Astrocyte of the cerebellum (primary cell): ENCODE measurements at regions not wholly inside any gene's neighbourhood (a gene's known extent, or its start where the extent isn't known, plus 50 kb on each side); places are given as distances from the start of the nearest gene placed in this dataset.

Source experiments
- DNase-seq: peaks from one replicate; pipeline ENCODE4 v3.0.0-alpha.2; 2011; ENCODE audit warnings: low read depth
- H3K4me3 ChIP-seq: 2 replicates; pipeline ENCODE4 v1.5.1; 2011; ENCODE audit warnings: mild to moderate bottlenecking, low read depth, low read length, moderate library complexity
- in situ Hi-C: cut with HindIII; loops from 2 replicates; pipeline ENCODE4 v1.10.0; 2017; ENCODE audit warnings: low sequenced_read_pairs
- TF ChIP-seq, protein P1 (sequence below): IDR thresholded peaks from 2 replicates; pipeline ENCODE4 v1.5.1; 2012; ENCODE audit warnings: low read length, low read depth, moderate library complexity, mild to moderate bottlenecking; ENCODE audit errors: missing control alignments

DNA sequence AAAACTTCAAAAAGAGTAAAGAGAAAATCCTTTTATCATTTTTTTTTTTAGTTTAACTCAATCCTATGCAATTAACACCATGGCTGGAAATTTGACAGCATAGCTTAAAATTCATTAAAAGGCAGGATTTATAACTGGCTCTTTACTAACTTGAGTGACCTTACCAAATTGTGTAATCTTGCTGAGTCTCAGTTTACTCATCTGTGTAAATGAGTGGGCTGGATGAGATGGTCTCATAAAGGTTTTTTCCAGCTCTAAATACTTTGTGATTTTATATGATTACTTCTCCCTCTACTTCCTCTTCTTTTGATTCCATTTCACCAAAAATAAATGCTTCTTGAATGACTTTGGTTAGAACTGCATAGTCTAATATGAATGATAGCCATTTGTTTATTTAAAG, 234.9 kb upstream of the SATB1 start:
- H3K4me3 ChIP-seq, result no peak overlapping the region
- no peak for DNase-seq
- TF ChIP-seq, protein P1, sequence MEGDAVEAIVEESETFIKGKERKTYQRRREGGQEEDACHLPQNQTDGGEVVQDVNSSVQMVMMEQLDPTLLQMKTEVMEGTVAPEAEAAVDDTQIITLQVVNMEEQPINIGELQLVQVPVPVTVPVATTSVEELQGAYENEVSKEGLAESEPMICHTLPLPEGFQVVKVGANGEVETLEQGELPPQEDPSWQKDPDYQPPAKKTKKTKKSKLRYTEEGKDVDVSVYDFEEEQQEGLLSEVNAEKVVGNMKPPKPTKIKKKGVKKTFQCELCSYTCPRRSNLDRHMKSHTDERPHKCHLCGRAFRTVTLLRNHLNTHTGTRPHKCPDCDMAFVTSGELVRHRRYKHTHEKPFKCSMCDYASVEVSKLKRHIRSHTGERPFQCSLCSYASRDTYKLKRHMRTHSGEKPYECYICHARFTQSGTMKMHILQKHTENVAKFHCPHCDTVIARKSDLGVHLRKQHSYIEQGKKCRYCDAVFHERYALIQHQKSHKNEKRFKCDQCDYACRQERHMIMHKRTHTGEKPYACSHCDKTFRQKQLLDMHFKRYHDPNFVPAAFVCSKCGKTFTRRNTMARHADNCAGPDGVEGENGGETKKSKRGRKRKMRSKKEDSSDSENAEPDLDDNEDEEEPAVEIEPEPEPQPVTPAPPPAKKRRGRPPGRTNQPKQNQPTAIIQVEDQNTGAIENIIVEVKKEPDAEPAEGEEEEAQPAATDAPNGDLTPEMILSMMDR, result no peak
- in situ Hi-C loops, result no loop called here

DNA sequence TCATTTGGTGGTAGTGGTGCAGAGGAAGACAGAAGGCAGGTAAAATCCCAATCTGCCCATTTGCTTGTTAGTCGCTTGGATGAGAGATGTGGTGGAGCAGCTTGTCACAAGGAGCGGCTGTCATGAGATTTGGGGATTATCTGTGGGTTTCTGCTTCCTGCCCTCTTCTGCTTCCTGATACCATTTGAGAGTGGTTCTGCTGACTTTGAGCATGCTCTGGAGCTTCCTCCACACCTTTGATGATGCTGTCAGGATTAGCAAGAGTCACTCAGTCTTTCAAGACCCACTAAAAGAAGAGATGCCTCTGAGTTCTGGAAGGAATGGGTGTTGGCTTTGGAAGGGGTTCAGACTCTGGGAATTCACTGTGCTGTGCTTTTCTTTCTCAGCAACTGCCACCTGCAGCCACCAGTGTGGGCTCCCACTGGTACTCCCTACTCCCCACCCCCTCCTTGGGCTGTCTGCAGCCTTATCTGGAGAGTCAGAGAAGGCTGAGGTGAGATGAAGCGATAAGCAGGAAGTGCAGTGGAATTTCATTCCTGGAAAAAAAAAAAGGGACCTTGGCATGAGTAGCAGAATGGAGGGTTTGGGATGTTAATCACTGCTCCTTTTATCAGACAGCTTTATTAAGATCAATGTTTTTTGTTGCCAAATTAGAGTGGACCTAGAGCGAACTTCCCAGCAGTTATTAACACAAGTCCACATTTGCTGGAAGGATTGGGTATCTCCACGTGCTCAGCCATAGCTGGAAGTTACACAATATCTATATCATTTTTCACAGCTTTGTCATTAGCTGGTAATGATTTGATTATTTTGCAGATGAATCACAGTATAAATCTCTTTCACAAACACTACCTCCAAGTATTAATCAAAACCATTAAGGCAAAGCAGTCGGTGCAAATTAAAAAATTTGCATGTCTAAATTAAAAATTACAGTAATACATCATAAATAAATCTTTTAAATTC, 233.0 kb upstream of the SATB1 start:
- TF ChIP-seq, protein P1, result no peak
- H3K4me3 ChIP-seq, result no peak overlapping the region
- DNase-seq, result no peak
- in situ Hi-C loops, result no loop called here

DNA sequence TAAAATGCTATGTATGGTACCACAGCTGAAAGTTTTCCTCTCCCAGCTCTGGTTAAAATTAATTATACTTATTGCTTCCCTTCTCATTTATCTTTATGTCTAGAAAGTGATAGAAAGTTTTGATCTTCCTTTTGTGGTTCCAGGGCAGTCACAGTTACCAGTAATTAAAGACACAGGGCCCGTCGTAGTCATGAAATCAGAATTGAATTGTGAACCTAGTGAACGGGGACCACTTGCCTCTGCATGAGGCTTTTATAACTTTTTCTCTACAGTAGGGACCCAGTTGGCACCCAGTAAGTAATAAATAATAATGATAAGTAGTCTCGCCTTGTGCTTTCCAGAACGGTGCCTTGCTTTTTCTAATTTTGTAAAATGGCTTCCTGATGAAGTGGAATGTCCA, 231.7 kb upstream of the SATB1 start:
- in situ Hi-C loops, result no loop called here
- no peak for DNase-seq
- TF ChIP-seq, protein P1, result no peak
- H3K4me3 ChIP-seq, result no peak overlapping the region

DNA sequence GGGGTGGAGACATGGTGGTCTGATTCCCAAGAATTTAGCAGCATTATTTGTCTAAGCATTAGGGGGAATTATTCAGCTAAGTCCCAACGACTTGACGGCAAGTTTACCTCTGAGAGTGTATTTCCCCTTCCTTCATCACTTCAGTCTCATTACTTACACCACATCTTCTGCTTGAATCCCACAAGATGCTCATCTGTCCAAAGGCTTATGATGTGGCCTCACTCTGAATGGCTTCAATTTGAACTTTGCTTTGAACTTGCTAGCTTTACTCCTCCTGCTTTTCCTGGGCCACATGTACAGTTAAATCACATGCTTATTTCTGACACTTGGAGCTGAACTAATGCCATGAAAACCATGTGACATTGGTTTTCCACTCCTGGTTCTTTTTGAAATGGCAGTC, 231.3 kb upstream of the SATB1 start:
- TF ChIP-seq, protein P1, result no peak
- DNase-seq, result no peak
- in situ Hi-C loops, result no loop called here
- H3K4me3 ChIP-seq, result no peak overlapping the region

DNA sequence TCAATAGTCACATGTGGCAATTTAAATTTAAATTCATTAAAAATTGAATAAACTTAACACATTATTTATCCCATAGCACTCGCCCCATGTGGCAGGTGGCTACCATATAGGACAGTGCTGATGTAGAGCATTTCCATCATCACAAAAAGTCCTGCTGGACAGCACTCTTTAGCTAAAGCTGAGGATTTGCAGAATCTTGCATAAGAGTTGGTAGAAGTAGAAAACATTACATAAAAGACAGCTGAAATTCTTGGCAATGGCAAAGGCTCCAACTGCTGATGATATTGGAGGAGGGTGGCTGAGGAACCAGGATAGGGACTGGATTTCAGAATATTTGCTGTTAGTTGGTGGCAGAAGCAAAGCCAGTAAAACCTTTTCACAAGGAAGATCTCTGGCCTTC, 230.7 kb upstream of the SATB1 start:
- in situ Hi-C loops, result no loop called here
- no peak for DNase-seq
- no peak overlapping the region for H3K4me3 ChIP-seq
- TF ChIP-seq, protein P1, result no peak

DNA sequence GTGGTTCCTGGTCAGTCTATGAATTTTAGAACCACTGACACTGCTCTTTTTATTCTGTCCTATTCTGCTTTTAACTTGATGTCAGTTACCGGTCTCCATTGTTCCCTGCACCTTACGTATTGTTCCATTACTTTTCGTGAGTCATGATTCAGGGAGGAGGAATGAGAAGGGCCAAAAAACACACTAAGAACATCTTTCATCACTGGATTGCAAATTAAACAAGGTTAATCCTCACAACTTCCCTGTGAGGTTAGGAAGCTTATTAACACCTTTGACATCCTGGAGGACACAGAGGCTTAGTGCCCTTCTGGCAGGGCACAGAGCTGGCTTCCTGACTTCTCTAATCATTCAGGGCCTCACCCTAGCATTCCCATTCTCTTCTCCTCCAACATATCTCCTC, 227.6 kb upstream of the SATB1 start:
- no peak for DNase-seq
- no peak overlapping the region for H3K4me3 ChIP-seq
- TF ChIP-seq, protein P1, result no peak
- in situ Hi-C loops, result no loop called here
